ENCODE measurements at regions not wholly inside any gene's neighbourhood (a gene's known extent, or its start where the extent isn't known, plus 50 kb on each side); places are given as distances from the start of the nearest gene placed in this dataset.

DNA sequence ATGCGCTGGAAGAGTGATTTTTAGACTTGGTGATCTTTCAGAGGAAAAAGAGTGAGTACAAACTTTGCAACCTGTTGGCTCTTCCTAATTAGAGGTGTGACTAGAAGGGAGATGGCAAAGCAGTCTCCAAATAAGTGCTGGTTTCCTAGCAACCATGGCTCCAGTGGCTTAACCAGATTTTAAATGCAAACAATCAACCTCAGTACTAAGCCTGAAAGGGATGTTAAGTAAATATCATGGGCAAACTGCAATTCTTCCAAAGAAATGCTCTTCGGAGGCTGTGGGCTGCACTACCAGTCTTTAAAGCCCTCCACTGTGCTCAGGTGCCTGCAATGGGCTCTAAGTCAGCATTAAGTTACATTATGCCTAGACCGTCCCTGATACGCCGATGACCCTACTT lies 678.1 kb upstream of the CCDC54 start:
- H3K4me3 ChIP-seq (ENCODE audit: low read depth, low read length), result no peak overlapping the region
- no peak overlapping the region for H3K27ac ChIP-seq (ENCODE audit: low read depth, low read length)
- no peaks in the 10 kb centered on the region for H3K9me3 ChIP-seq (ENCODE audit: control insufficient read depth, insufficient read depth, low read depth, low read length)
- H3K36me3 ChIP-seq (ENCODE audit: control insufficient read depth, insufficient read depth, low read length), result no peaks in the 10 kb centered on the region
- H3K4me1 ChIP-seq (ENCODE audit: control insufficient read depth, insufficient read depth, low read length), result no peaks in the 10 kb centered on the region
- H3K9ac ChIP-seq (ENCODE audit: low read length), result no peak overlapping the region
- no peaks in the 10 kb centered on the region for H3K27me3 ChIP-seq (ENCODE audit: control insufficient read depth, insufficient read depth, low read length)

DNA sequence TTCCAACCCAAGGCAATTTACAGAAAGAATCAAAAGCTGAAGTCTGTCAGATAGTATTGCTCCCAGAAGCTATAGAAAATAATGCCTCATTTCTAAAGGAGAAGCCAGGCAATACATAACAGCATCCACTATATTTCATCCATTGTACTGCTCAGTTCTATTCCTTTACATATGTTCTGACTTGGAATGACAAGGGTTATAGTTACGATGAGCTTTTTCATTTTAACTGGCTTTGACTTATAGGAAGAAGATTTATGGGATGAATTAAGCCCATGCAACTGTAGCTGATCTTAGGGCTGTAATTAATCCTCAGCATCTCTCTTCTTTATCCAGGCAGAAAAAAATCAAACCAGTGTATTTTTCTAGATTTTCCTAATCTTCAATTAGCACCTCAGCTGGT lies 676.3 kb upstream of the CCDC54 start:
- Histone ChIP-seq H3K4me3 (ENCODE audit: low read depth, low read length) (no peak overlapping the region), H3K36me3 (ENCODE audit: control insufficient read depth, insufficient read depth, low read length) (no peaks in the 10 kb centered on the region), H3K27ac (ENCODE audit: low read depth, low read length) (no peak overlapping the region), H3K4me1 (ENCODE audit: control insufficient read depth, insufficient read depth, low read length) (no peaks in the 10 kb centered on the region), H3K27me3 (ENCODE audit: control insufficient read depth, insufficient read depth, low read length) (no peaks in the 10 kb centered on the region), H3K9ac (ENCODE audit: low read length) (no peak overlapping the region), H3K9me3 (ENCODE audit: control insufficient read depth, insufficient read depth, low read depth, low read length) (no peaks in the 10 kb centered on the region)

DNA sequence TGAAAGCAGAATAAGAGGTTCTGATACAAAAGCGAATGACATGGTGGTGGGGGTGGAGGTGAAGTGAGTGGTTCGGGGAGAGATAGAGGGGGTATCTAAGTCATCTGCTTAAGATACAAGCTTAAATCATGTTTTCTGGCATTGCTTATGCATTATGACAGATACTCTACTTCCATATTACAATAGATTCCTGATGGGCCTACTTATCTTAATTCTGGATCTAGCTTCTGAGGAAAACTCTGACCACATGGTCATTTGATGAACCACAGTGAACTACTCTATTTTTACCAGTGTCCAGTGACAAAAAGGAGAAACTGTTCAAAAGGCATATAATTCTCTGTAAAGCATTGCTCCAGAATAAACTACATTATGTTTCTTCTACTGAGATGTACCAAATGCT lies 673.7 kb upstream of the CCDC54 start:
- H3K9me3 ChIP-seq (ENCODE audit: control insufficient read depth, insufficient read depth, low read depth, low read length), result no peaks in the 10 kb centered on the region
- H3K4me3 ChIP-seq (ENCODE audit: low read depth, low read length), result no peak overlapping the region
- no peak overlapping the region for H3K27ac ChIP-seq (ENCODE audit: low read depth, low read length)
- no peak overlapping the region for H3K9ac ChIP-seq (ENCODE audit: low read length)
- H3K4me1 ChIP-seq (ENCODE audit: control insufficient read depth, insufficient read depth, low read length), result no peaks in the 10 kb centered on the region
- H3K27me3 ChIP-seq (ENCODE audit: control insufficient read depth, insufficient read depth, low read length), result no peaks in the 10 kb centered on the region
- no peaks in the 10 kb centered on the region for H3K36me3 ChIP-seq (ENCODE audit: control insufficient read depth, insufficient read depth, low read length)

DNA sequence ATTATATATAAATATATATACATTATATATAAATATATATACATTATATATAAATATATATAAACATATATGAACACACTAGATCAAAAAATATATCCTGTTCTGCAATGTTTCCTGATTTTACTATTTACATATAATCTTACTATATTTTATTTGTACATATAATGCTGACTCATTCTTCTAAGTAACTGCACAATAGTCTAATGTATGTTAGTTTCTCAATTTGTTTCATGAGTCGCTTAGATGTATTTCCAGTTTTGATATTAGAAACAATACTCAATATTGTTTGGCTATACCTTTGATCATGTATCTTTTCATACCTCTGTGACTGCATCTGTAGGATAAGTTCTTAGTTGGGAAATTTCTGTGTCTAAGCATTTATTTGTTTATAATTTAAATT lies 669.9 kb upstream of the CCDC54 start:
- H3K9ac ChIP-seq (ENCODE audit: low read length), result no peak overlapping the region
- no peak overlapping the region for H3K27ac ChIP-seq (ENCODE audit: low read depth, low read length)
- no peaks in the 10 kb centered on the region for H3K36me3 ChIP-seq (ENCODE audit: control insufficient read depth, insufficient read depth, low read length)
- H3K27me3 ChIP-seq (ENCODE audit: control insufficient read depth, insufficient read depth, low read length), result no peaks in the 10 kb centered on the region
- H3K9me3 ChIP-seq (ENCODE audit: control insufficient read depth, insufficient read depth, low read depth, low read length), result no peaks in the 10 kb centered on the region
- no peak overlapping the region for H3K4me3 ChIP-seq (ENCODE audit: low read depth, low read length)
- H3K4me1 ChIP-seq (ENCODE audit: control insufficient read depth, insufficient read depth, low read length), result no peaks in the 10 kb centered on the region

DNA sequence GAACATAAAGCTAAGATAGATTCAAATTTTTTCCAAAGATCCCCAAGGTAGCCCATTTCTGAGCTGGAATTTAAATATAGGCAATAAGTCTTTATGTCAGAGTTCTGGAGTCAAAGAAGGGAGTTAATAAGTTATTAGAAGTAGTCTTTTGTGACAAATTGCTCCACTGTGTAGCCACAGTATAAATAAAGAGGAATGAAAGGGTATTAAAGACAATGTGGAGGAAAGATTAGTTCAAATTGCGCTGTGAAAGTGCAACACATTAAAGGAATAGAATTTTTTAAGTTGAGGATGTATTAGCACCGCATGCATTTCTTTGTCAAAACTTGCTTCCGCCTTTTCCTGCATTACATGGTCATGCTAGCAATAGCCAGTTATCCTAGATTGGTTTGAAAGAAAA lies 666.6 kb upstream of the CCDC54 start:
- H3K4me3 ChIP-seq (ENCODE audit: low read depth, low read length), result no peak overlapping the region
- no peaks in the 10 kb centered on the region for H3K27me3 ChIP-seq (ENCODE audit: control insufficient read depth, insufficient read depth, low read length)
- no peaks in the 10 kb centered on the region for H3K4me1 ChIP-seq (ENCODE audit: control insufficient read depth, insufficient read depth, low read length)
- H3K9me3 ChIP-seq (ENCODE audit: control insufficient read depth, insufficient read depth, low read depth, low read length), result no peaks in the 10 kb centered on the region
- no peak overlapping the region for H3K9ac ChIP-seq (ENCODE audit: low read length)
- H3K36me3 ChIP-seq (ENCODE audit: control insufficient read depth, insufficient read depth, low read length), result no peaks in the 10 kb centered on the region
- H3K27ac ChIP-seq (ENCODE audit: low read depth, low read length), result no peak overlapping the region

- H3K27me3 ChIP-seq (ENCODE audit: control insufficient read depth, insufficient read depth, low read length), result no peaks in the 10 kb centered on the region
- no peaks in the 10 kb centered on the region for H3K9me3 ChIP-seq (ENCODE audit: control insufficient read depth, insufficient read depth, low read depth, low read length)
- no peak overlapping the region for H3K9ac ChIP-seq (ENCODE audit: low read length)
- H3K4me3 ChIP-seq (ENCODE audit: low read depth, low read length), result no peak overlapping the region
- H3K4me1 ChIP-seq (ENCODE audit: control insufficient read depth, insufficient read depth, low read length), result no peaks in the 10 kb centered on the region
- no peak overlapping the region for H3K27ac ChIP-seq (ENCODE audit: low read depth, low read length)
- no peaks in the 10 kb centered on the region for H3K36me3 ChIP-seq (ENCODE audit: control insufficient read depth, insufficient read depth, low read length)
These were observed 665.6 kb upstream of the CCDC54 start for GRCh38 chr3:106711650-106712049.

- no peaks in the 10 kb centered on the region for H3K4me1 ChIP-seq (ENCODE audit: control insufficient read depth, insufficient read depth, low read length)
- no peak overlapping the region for H3K27ac ChIP-seq (ENCODE audit: low read depth, low read length)
- H3K4me3 ChIP-seq (ENCODE audit: low read depth, low read length), result no peak overlapping the region
- no peaks in the 10 kb centered on the region for H3K27me3 ChIP-seq (ENCODE audit: control insufficient read depth, insufficient read depth, low read length)
- H3K9me3 ChIP-seq (ENCODE audit: control insufficient read depth, insufficient read depth, low read depth, low read length), result no peaks in the 10 kb centered on the region
- no peaks in the 10 kb centered on the region for H3K36me3 ChIP-seq (ENCODE audit: control insufficient read depth, insufficient read depth, low read length)
- no peak overlapping the region for H3K9ac ChIP-seq (ENCODE audit: low read length)
These were observed 662.8 kb upstream of the CCDC54 start for GRCh38 chr3:106714400-106714799.

GRCh38 chr3:106715286-106715685 lies 662.0 kb upstream of the CCDC54 start:
- Histone ChIP-seq H3K27ac (ENCODE audit: low read depth, low read length) (no peak overlapping the region), H3K4me1 (ENCODE audit: control insufficient read depth, insufficient read depth, low read length) (no peaks in the 10 kb centered on the region; the same call in 1 of the 2 replicates), H3K27me3 (ENCODE audit: control insufficient read depth, insufficient read depth, low read length) (no peaks in the 10 kb centered on the region), H3K9me3 (ENCODE audit: control insufficient read depth, insufficient read depth, low read depth, low read length) (no peaks in the 10 kb centered on the region), H3K36me3 (ENCODE audit: control insufficient read depth, insufficient read depth, low read length) (no peaks in the 10 kb centered on the region), H3K9ac (ENCODE audit: low read length) (no peak overlapping the region), H3K4me3 (ENCODE audit: low read depth, low read length) (no peak overlapping the region)

GRCh38 chr3:106717178-106717780 lies 660.0 kb upstream of the CCDC54 start:
- Histone ChIP-seq H3K36me3 (ENCODE audit: control insufficient read depth, insufficient read depth, low read length) (no peaks in the 10 kb centered on the region), H3K27ac (ENCODE audit: low read depth, low read length) (no peak overlapping the region), H3K4me1 (ENCODE audit: control insufficient read depth, insufficient read depth, low read length) (no peaks in the 10 kb centered on the region; the same call in 1 of the 2 replicates), H3K27me3 (ENCODE audit: control insufficient read depth, insufficient read depth, low read length) (no peaks in the 10 kb centered on the region), H3K9ac (ENCODE audit: low read length) (no peak overlapping the region), H3K4me3 (ENCODE audit: low read depth, low read length) (no peak overlapping the region), H3K9me3 (ENCODE audit: control insufficient read depth, insufficient read depth, low read depth, low read length) (peaks cover 9% of the 10 kb centered on the region)

- Histone ChIP-seq H3K27ac (ENCODE audit: low read depth, low read length) (no peak overlapping the region), H3K27me3 (ENCODE audit: control insufficient read depth, insufficient read depth, low read length) (no peaks in the 10 kb centered on the region), H3K9ac (ENCODE audit: low read length) (no peak overlapping the region)
These were observed 658.2 kb upstream of the CCDC54 start for GRCh38 chr3:106719077-106719476.

DNA sequence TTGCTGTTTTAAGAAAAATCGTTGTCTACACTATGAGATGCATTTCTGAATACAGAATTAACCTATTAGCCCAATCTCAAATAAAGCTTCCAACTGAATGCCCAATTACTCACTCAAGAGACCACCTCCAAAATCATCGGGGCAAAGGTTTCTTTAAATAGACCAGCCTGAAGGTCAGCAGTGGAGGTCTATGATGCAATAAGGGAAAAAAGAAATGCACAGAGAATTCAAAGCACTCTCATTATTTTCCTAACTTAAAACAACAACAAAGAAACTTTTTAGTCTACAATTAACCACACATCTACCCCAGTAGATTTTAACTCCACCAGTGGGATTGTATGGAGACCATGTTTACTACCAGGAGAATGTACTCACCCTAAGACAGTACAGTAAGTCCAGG lies 657.7 kb upstream of the CCDC54 start:
- Histone ChIP-seq H3K36me3 (ENCODE audit: control insufficient read depth, insufficient read depth, low read length) (no peaks in the 10 kb centered on the region), H3K9me3 (ENCODE audit: control insufficient read depth, insufficient read depth, low read depth, low read length) (peaks cover 9% of the 10 kb centered on the region), H3K9ac (ENCODE audit: low read length) (no peak overlapping the region), H3K27ac (ENCODE audit: low read depth, low read length) (no peak overlapping the region), H3K4me1 (ENCODE audit: control insufficient read depth, insufficient read depth, low read length) (no peaks in the 10 kb centered on the region; the same call in 1 of the 2 replicates), H3K27me3 (ENCODE audit: control insufficient read depth, insufficient read depth, low read length) (no peaks in the 10 kb centered on the region), H3K4me3 (ENCODE audit: low read depth, low read length) (no peak overlapping the region)

More at GRCh38 chr3:106719077-106719476, 658.2 kb upstream of the CCDC54 start:
- H3K36me3 ChIP-seq (ENCODE audit: control insufficient read depth, insufficient read depth, low read length), result no peaks in the 10 kb centered on the region
- H3K9me3 ChIP-seq (ENCODE audit: control insufficient read depth, insufficient read depth, low read depth, low read length), result peaks cover 9% of the 10 kb centered on the region
- no peaks in the 10 kb centered on the region; the same call in 1 of the 2 replicates for H3K4me1 ChIP-seq (ENCODE audit: control insufficient read depth, insufficient read depth, low read length)
- H3K4me3 ChIP-seq (ENCODE audit: low read depth, low read length), result no peak overlapping the region

DNA sequence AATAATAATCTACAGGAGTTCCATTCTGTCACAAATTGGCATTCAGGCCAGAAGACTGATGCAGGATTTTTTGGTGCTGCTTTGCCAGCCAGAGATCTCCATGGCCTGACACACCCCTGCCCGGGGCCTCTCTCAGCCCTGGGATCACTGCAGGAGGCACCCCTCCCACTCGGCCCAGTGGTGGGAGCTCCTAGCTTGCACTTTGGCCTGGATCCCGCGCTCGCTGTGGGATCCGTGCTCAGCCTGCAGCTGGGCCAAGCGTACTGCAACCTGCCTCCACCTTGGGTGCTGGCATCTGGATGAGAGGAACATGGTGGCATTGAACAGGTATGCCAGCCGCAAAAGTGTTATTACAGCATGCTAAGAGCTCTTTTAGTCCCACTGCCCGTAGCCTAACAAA lies 656.7 kb upstream of the CCDC54 start:
- Histone ChIP-seq H3K36me3 (ENCODE audit: control insufficient read depth, insufficient read depth, low read length) (no peaks in the 10 kb centered on the region), H3K9me3 (ENCODE audit: control insufficient read depth, insufficient read depth, low read depth, low read length) (peaks cover 9% of the 10 kb centered on the region), H3K27ac (ENCODE audit: low read depth, low read length) (no peak overlapping the region), H3K4me1 (ENCODE audit: control insufficient read depth, insufficient read depth, low read length) (no peaks in the 10 kb centered on the region; the same call in 1 of the 2 replicates), H3K9ac (ENCODE audit: low read length) (no peak overlapping the region), H3K4me3 (ENCODE audit: low read depth, low read length) (no peak overlapping the region), H3K27me3 (ENCODE audit: control insufficient read depth, insufficient read depth, low read length) (no peaks in the 10 kb centered on the region)

All from HUES6 (cell line).